Gastroesophageal sphincter (tissue), 3 donors: ENCODE measurements at regions not wholly inside any gene's neighbourhood (a gene's known extent, or its start where the extent isn't known, plus 50 kb on each side); places are given as distances from the start of the nearest gene placed in this dataset.
"Not testable (repeated sequence)": the region's sequence is repeated elsewhere in the genome, so short reads cannot be mapped to it uniquely, and the experiment has no call there.

ENCODE experiments used
- EP300 ChIP-seq: sonication (generic); formaldehyde crosslinking; IDR thresholded peaks from one replicate; pipeline ENCODE4 v1.6.1; 2017; ENCODE audit warnings: antibody characterized with exemption, mild to moderate bottlenecking
- POLR2A ChIP-seq, 2 donors: fragments of 450-650 bp; IDR thresholded peaks; one replicate each; pipeline ENCODE4 v1.6.1; 2017; ENCODE audit warnings: antibody characterized with exemption in 2 of 2, mild to moderate bottlenecking in 2 of 2, moderate library complexity in 1 of 2
- TF ChIP-seq, protein P1 (sequence below), 4 experiments: fragments of 200-600 bp in 2 of 4; fragments of 450-650 bp in 2 of 4; sonication (generic) in 1 of 4; IDR thresholded peaks; one replicate each; pipeline ENCODE4 v1.5.1; 2017 to 2019; ENCODE audit warnings: antibody characterized with exemption in 4 of 4, mild to moderate bottlenecking in 2 of 4, moderate library complexity in 2 of 4

DNA sequence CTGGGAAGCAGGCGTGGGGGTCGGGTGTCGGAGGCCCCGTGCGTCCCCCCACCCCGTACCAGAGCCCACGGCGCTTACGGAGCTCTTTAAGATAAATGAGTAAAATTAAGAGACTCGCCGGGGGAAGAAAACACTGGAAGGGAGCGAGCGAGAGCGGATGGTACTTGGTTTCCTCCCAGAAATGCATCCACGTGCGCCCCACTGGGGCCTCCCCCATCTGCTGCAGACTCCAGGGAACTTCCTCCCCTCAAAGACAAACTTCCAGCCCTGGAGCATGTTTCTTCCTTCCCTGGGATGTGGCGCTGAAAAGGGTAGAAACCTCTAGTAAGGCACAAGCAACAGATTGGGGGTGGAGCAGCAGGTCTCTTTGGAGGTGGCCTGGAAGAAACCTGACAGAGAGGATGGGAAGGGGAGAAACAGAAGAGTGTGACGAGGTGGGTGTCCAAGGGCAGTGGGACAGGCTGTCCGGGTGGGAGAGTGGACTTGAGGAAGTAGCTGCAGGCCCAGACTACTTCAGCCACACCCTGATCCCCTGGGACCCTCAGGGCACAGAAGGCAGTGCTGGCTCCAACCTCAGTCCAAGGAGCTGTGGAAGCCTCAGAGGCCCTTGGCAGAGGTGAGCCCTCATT is 91.2 kb downstream of the TRIM43 start:
- TF ChIP-seq, protein P1, sequence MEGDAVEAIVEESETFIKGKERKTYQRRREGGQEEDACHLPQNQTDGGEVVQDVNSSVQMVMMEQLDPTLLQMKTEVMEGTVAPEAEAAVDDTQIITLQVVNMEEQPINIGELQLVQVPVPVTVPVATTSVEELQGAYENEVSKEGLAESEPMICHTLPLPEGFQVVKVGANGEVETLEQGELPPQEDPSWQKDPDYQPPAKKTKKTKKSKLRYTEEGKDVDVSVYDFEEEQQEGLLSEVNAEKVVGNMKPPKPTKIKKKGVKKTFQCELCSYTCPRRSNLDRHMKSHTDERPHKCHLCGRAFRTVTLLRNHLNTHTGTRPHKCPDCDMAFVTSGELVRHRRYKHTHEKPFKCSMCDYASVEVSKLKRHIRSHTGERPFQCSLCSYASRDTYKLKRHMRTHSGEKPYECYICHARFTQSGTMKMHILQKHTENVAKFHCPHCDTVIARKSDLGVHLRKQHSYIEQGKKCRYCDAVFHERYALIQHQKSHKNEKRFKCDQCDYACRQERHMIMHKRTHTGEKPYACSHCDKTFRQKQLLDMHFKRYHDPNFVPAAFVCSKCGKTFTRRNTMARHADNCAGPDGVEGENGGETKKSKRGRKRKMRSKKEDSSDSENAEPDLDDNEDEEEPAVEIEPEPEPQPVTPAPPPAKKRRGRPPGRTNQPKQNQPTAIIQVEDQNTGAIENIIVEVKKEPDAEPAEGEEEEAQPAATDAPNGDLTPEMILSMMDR (IDR thresholded peaks at IDR 0.05), result not testable (repeated sequence)
- not testable (repeated sequence) for TF ChIP-seq EP300; POLR2A (IDR thresholded peaks at IDR 0.05)
